ENCODE measurements at regions not wholly inside any gene's neighbourhood (a gene's known extent, or its start where the extent isn't known, plus 50 kb on each side); places are given as distances from the start of the nearest gene placed in this dataset.

GRCh38 chr10:69742928-69743602 is 58.6 kb upstream of the COL13A1 start:
- in situ Hi-C loops (cut with HindIII; ENCODE audit: low sequenced_read_pairs), result no loop called here
- H3K4me3 ChIP-seq (ENCODE audit: low read depth, low read length), result no peak overlapping the region
- peak; percentile 69 for TF ChIP-seq CTCF (IDR thresholded peaks at IDR 0.05; ENCODE audit: low read depth, low read length)
- DNase-seq (ENCODE audit: low read depth, low spot score), result no peak

GRCh38 chr10:69744971-69745370 is 56.7 kb upstream of the COL13A1 start:
- no peak for DNase-seq (ENCODE audit: low read depth, low spot score)
- in situ Hi-C loops (cut with HindIII; ENCODE audit: low sequenced_read_pairs), result no loop called here
- H3K4me3 ChIP-seq (ENCODE audit: low read depth, low read length), result no peak overlapping the region
- TF ChIP-seq CTCF (IDR thresholded peaks at IDR 0.05; ENCODE audit: low read depth, low read length), result no peak

GRCh38 chr10:69745698-69746097 is 56.0 kb upstream of the COL13A1 start:
- in situ Hi-C loops (cut with HindIII; ENCODE audit: low sequenced_read_pairs), result no loop called here
- H3K4me3 ChIP-seq (ENCODE audit: low read depth, low read length), result no peak overlapping the region
- no peak for DNase-seq (ENCODE audit: low read depth, low spot score)
- TF ChIP-seq CTCF (IDR thresholded peaks at IDR 0.05; ENCODE audit: low read depth, low read length), result no peak

GRCh38 chr10:69747179-69747578 is 54.5 kb upstream of the COL13A1 start:
- no peak for TF ChIP-seq CTCF (IDR thresholded peaks at IDR 0.05; ENCODE audit: low read depth, low read length)
- in situ Hi-C loops (cut with HindIII; ENCODE audit: low sequenced_read_pairs), result no loop called here
- H3K4me3 ChIP-seq (ENCODE audit: low read depth, low read length), result no peak overlapping the region
- DNase-seq (ENCODE audit: low read depth, low spot score), result no peak

- no peak for TF ChIP-seq CTCF (IDR thresholded peaks at IDR 0.05; ENCODE audit: low read depth, low read length)
- no peak overlapping the region for H3K4me3 ChIP-seq (ENCODE audit: low read depth, low read length)
- in situ Hi-C loops (cut with HindIII; ENCODE audit: low sequenced_read_pairs), result no loop called here
- DNase-seq (ENCODE audit: low read depth, low spot score), result no peak
Measured at GRCh38 chr10:69748621-69749020, 53.1 kb upstream of the COL13A1 start.

- in situ Hi-C loops (cut with HindIII; ENCODE audit: low sequenced_read_pairs), result no loop called here
- DNase-seq (ENCODE audit: low read depth, low spot score), result peak; percentile 31
- TF ChIP-seq CTCF (IDR thresholded peaks at IDR 0.05; ENCODE audit: low read depth, low read length), result no peak
- H3K4me3 ChIP-seq (ENCODE audit: low read depth, low read length), result no peak overlapping the region
Measured at GRCh38 chr10:69749178-69750010, 52.3 kb upstream of the COL13A1 start.

Data from astrocyte of the spinal cord (primary cell).